ENCODE measurements at regions not wholly inside any gene's neighbourhood (a gene's known extent, or its start where the extent isn't known, plus 50 kb on each side); places are given as distances from the start of the nearest gene placed in this dataset.

DNA sequence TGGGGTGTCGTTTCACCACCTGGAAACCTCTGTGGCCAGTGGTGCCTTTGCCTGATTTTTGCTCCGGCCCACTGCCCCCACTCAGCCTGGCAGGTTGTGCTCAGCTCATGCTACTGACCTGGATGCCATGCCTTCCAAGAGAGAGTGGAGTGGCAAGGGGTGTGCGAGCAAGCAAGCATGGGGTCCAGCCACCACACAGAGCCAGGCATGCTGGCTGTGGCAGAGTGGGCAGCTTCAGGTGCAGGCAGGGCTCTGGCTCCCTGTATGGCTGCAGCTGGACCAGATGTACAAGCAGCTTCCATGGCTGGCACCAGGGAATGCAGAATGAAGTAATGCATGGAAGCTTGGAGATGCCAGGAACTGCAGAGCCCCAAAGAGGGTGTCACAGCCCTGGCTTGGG lies 620.5 kb upstream of the SETBP1 start:
- no peak overlapping the region for H3K4me3 ChIP-seq (ENCODE audit: low read depth, low read length)

DNA sequence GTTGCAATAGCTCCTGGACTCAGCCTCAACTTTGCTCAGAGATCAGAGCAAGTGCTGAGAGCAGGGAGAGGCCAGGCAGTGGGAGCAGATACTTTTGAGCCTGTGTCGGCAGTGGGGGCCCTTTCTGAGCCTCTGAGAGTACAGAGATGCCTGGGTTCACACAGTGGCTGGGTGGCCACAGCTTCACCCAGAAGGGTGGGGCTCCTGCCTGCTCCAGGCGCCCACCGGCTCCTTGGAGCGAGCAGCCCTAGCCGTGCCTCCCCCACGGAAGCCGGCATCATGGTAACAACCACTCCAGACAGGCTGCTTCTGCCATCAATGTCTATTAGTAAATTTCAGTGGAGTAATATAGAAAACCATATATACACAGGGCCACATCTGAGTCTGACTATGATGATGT lies 619.2 kb upstream of the SETBP1 start:
- TF ChIP-seq, protein P1, sequence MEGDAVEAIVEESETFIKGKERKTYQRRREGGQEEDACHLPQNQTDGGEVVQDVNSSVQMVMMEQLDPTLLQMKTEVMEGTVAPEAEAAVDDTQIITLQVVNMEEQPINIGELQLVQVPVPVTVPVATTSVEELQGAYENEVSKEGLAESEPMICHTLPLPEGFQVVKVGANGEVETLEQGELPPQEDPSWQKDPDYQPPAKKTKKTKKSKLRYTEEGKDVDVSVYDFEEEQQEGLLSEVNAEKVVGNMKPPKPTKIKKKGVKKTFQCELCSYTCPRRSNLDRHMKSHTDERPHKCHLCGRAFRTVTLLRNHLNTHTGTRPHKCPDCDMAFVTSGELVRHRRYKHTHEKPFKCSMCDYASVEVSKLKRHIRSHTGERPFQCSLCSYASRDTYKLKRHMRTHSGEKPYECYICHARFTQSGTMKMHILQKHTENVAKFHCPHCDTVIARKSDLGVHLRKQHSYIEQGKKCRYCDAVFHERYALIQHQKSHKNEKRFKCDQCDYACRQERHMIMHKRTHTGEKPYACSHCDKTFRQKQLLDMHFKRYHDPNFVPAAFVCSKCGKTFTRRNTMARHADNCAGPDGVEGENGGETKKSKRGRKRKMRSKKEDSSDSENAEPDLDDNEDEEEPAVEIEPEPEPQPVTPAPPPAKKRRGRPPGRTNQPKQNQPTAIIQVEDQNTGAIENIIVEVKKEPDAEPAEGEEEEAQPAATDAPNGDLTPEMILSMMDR (IDR thresholded peaks at IDR 0.05; ENCODE audit: low read depth, low read length): no peak
- no peak overlapping the region for H3K4me3 ChIP-seq (ENCODE audit: low read depth, low read length)

More for the DNA sequence above, 620.5 kb upstream of the SETBP1 start:
- TF ChIP-seq, protein P1 (IDR thresholded peaks at IDR 0.05; ENCODE audit: low read depth, low read length): no peak

DNA sequence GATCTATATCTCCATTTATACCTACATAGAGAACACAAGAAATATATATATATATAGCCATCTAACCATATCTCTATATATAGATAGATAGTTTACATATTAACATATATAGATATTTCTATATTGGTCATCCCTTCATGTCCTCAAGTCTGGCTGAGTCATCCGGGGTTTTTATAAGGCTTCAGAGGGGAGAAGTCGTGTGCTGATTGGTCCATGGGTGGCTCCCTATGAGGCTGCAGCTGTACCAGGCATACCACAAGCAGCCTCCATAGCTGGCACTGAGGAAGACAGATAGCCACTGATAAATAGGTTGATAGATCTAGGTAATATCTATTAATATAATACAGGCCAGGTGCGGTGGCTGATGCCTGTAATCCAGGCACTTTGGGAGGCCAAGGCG lies 618.3 kb upstream of the SETBP1 start:
- TF ChIP-seq, protein P1 (IDR thresholded peaks at IDR 0.05; ENCODE audit: low read depth, low read length): no peak
- no peak overlapping the region for H3K4me3 ChIP-seq (ENCODE audit: low read depth, low read length)

DNA sequence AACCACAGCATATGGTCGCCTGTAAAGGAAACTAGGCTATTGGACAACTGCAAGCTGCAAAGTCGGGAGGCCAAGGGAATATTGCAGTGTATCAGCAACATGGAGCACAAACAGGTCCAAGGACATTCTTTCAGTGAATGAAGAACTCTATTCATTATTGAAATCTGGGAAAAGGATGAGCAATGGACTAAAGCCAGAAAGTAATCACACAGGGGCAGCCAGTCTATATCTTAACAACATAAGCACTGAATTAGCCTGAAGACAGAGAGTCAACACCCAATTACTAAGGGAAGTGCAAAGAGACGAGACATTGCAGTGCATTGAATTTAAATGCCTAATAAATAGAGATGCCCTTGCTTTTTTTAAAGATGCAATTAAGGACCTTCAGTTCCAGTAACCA lies 615.5 kb upstream of the SETBP1 start:
- TF ChIP-seq, protein P1 (IDR thresholded peaks at IDR 0.05; ENCODE audit: low read depth, low read length): no peak
- H3K4me3 ChIP-seq (ENCODE audit: low read depth, low read length): no peak overlapping the region

DNA sequence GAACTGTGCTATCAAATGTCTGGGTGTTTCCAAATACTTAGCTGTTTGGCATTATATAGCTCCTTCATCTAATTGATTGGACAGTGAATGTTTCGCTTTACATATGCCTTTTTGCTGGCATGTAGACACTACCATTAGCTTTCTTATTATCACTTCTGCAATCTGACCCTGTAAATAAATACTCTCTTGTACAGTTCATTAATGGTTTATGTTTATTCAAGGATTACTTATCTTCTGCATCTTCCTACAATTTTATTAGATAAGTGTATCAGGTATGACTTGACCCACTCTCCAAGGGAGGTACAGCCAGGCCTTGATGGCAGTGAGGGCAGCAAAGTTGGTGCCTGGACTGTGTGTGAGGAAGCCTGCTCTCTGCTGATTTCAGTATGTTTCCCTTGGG lies 614.1 kb upstream of the SETBP1 start:
- no peak overlapping the region for H3K4me3 ChIP-seq (ENCODE audit: low read depth, low read length)
- TF ChIP-seq, protein P1 (IDR thresholded peaks at IDR 0.05; ENCODE audit: low read depth, low read length): no peak

DNA sequence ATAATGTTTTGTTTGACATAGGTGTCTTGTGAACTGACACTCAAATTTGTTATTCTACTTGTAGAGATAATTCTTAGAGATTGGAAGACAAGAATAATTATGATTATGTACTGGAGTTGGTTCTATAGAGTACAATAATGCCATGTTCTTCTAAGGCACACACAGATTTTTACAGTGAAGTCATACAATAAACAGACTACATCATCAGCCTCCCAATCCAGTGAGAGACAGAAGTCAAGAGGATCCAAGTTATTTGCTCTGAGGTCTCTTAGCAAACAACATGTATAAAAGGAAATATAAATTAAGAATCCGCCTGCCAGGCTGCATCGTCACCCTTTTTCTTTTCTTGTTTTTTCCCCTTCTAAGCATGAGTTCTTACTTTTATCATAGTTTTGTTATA lies 613.5 kb upstream of the SETBP1 start:
- TF ChIP-seq, protein P1 (IDR thresholded peaks at IDR 0.05; ENCODE audit: low read depth, low read length): no peak

DNA sequence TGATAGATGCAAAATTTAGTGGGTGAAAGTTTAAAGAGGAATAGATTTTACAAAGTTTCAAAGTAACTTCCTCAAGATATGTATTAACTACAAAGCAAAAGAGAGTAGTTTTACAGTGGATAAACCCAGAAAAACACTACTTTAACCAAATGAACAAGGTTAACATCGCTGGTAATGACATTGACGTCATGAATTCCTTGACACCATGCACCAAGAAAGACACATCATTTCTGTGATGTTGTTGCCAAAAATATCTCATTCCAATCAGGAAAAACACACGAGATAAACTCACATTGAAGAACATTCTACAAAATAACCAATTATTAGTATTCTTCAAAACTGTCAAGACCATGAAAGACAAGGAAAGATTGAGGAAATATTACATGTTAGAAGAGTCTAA lies 605.6 kb upstream of the SETBP1 start:
- TF ChIP-seq, protein P1 (IDR thresholded peaks at IDR 0.05; ENCODE audit: low read depth, low read length): no peak
- H3K4me3 ChIP-seq (ENCODE audit: low read depth, low read length): no peak overlapping the region

More for the DNA sequence above, 613.5 kb upstream of the SETBP1 start:
- no peak overlapping the region for H3K4me3 ChIP-seq (ENCODE audit: low read depth, low read length)
